Gastrocnemius medialis (tissue), 4 donors: ENCODE measurements at regions not wholly inside any gene's neighbourhood (a gene's known extent, or its start where the extent isn't known, plus 50 kb on each side); places are given as distances from the start of the nearest gene placed in this dataset.

Experiments
- CTCF ChIP-seq, 5 experiments: fragments of 450-650 bp in 3 of 5; fragments of 200-600 bp in 2 of 5; sonication (generic) in 2 of 5; IDR thresholded peaks in 4 of 5; conservative IDR thresholded peaks in 1 of 5; 1 replicate in 4 of 5; 2 replicates in 1 of 5; pipeline ENCODE4 v1.5.1; 2016 to 2019; ENCODE audit warnings: antibody characterized with exemption in 5 of 5, mild to moderate bottlenecking in 3 of 5, moderate library complexity in 3 of 5
- POLR2A ChIP-seq, 2 donors: fragments of 450-650 bp; IDR thresholded peaks; one replicate each; pipeline ENCODE4 v1.6.1; 2017; ENCODE audit warnings: antibody characterized with exemption in 2 of 2, mild to moderate bottlenecking in 2 of 2, moderate library complexity in 2 of 2

- TF ChIP-seq CTCF (IDR thresholded peaks at IDR 0.05 in 4 of 5, conservative IDR thresholded peaks at IDR 0.05 in 1 of 5) (no peak), POLR2A (IDR thresholded peaks at IDR 0.05) (no peak)
These were observed 468.8 kb upstream of the SUCLG2 start for GRCh38 chr3:68123231-68123630.
